ENCODE measurements at regions not wholly inside any gene's neighbourhood (a gene's known extent, or its start where the extent isn't known, plus 50 kb on each side); places are given as distances from the start of the nearest gene placed in this dataset.

GRCh38 chr5:6011199-6011598 is 367.1 kb downstream of the MED10 start:
- no peak overlapping the region for H3K9ac ChIP-seq (ENCODE audit: low read depth in 1 of 3, low read length in 3 of 3)
- H3K36me3 ChIP-seq (ENCODE audit: control insufficient read depth in 3 of 3, insufficient read depth in 3 of 3, low read length in 3 of 3) = no peaks in the 10 kb centered on the region
- no peaks in the 10 kb centered on the region for H3K27me3 ChIP-seq (ENCODE audit: control insufficient read depth in 3 of 3, insufficient read depth in 3 of 3, low read length in 3 of 3)
- H3K9me3 ChIP-seq (ENCODE audit: control insufficient read depth in 3 of 3, low read length in 3 of 3) = no peaks in the 10 kb centered on the region
- no peaks in the 10 kb centered on the region for H3K4me1 ChIP-seq (ENCODE audit: control insufficient read depth in 3 of 3, insufficient read depth in 3 of 3, low read length in 3 of 3)
- no peak overlapping the region for H3K27ac ChIP-seq (ENCODE audit: low read depth, low read length)
- no peak overlapping the region for H3K4me3 ChIP-seq (ENCODE audit: low read length in 3 of 3)

- Histone ChIP-seq H3K27me3 (ENCODE audit: control insufficient read depth in 3 of 3, insufficient read depth in 3 of 3, low read length in 3 of 3) (peaks cover 0 to 7% (median 0%) of the 10 kb centered on the region in 3 donors), H3K4me3 (ENCODE audit: low read length in 3 of 3) (no peak overlapping the region), H3K4me1 (ENCODE audit: control insufficient read depth in 3 of 3, insufficient read depth in 3 of 3, low read length in 3 of 3) (no peaks in the 10 kb centered on the region), H3K9ac (ENCODE audit: low read depth in 1 of 3, low read length in 3 of 3) (no peak overlapping the region), H3K36me3 (ENCODE audit: control insufficient read depth in 3 of 3, insufficient read depth in 3 of 3, low read length in 3 of 3) (no peaks in the 10 kb centered on the region), H3K27ac (ENCODE audit: low read depth, low read length) (no peak overlapping the region), H3K9me3 (ENCODE audit: control insufficient read depth in 3 of 3, low read length in 3 of 3) (no peaks in the 10 kb centered on the region)
These were observed 371.5 kb downstream of the MED10 start for GRCh38 chr5:6006838-6007314.

DNA sequence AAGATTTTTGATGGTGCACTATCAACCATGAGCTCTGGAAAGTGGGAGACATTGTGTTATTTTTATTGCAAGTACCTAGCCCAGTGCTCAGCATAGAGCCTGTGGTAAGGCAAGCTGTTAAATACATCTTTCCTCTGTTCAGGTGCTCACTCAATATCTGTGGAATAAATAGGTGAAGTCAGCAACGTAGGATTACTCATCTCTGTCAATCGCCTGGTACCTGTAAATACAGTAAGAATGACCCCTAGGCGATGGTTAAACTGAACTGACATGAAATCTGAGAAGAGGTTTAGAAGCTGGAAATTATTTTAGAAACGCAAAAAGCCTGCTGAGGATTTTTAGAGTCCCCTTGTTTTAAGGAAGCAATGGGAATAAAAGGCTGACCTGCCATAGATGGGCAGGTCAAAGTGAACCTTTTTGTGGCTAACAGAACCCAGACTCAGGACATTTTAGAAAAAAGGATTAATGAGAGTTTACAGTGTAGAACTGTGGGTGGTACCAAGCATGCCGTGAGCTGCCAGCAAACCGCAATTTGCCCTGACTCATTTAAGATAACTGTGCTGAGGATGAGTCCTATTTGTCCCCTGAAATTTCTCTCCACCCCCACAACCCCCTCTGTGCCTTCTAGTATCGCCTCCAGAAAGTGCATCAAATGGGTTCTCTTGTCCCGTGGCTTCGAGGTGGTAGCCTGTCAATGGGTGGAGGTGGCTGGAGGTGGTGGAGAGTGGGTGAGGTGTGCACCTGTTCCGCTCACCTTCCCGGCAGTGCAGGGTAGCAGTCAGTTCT is 375.1 kb downstream of the MED10 start:
- Histone ChIP-seq H3K27ac (ENCODE audit: low read depth, low read length) (no peak overlapping the region), H3K4me1 (ENCODE audit: control insufficient read depth in 3 of 3, insufficient read depth in 3 of 3, low read length in 3 of 3) (no peaks in the 10 kb centered on the region), H3K27me3 (ENCODE audit: control insufficient read depth in 3 of 3, insufficient read depth in 3 of 3, low read length in 3 of 3) (peaks cover 0 to 11% (median 0%) of the 10 kb centered on the region in 3 donors), H3K4me3 (ENCODE audit: low read length in 3 of 3) (no peak overlapping the region), H3K36me3 (ENCODE audit: control insufficient read depth in 3 of 3, insufficient read depth in 3 of 3, low read length in 3 of 3) (no peaks in the 10 kb centered on the region), H3K9ac (ENCODE audit: low read depth in 1 of 3, low read length in 3 of 3) (no peak overlapping the region), H3K9me3 (ENCODE audit: control insufficient read depth in 3 of 3, low read length in 3 of 3) (no peaks in the 10 kb centered on the region)

DNA sequence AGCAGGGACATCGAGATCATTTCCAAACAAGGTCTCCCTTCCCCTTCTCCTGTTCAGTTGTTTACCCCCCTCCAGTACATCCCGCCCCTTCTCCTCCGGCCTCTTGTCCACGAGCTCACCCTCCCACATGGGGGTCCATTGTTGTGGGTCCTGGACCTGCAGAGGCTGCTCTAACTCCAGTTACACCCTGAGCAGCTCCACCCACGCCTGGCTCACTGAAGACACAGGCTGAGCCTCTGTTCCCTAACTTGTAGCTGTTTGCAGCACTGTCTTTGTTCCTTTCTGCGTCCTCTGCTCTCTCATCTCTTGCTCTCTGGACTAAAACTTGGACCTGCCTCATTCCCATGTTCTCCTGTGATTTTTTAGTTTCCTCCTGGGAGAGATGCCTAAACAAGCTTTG is 377.5 kb downstream of the MED10 start:
- Histone ChIP-seq H3K27me3 (ENCODE audit: control insufficient read depth in 3 of 3, insufficient read depth in 3 of 3, low read length in 3 of 3) (peaks cover 0 to 11% (median 0%) of the 10 kb centered on the region in 3 donors), H3K4me1 (ENCODE audit: control insufficient read depth in 3 of 3, insufficient read depth in 3 of 3, low read length in 3 of 3) (no peaks in the 10 kb centered on the region), H3K9ac (ENCODE audit: low read depth in 1 of 3, low read length in 3 of 3) (no peak overlapping the region)

DNA sequence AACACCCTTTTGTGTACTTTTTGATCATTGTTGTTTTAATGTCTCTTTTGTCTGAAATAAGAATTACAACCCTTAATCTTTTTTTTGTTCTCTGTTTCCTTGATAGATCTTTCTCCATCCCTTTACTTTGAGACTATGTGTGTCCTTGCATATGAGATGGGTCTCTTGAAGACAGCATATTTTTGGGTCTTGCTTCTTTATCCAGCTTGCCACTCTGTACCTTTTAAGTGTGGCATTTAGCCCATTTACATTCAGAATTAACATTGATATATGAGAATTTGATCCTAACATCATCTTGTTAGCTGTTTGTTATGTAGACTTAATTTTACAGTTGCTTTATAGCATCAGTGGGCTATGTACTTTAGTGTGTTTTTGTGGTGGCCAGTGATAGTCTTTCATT is 382.5 kb downstream of the MED10 start:
- no peak overlapping the region for H3K9ac ChIP-seq (ENCODE audit: low read depth in 1 of 3, low read length in 3 of 3)
- no peaks in the 10 kb centered on the region for H3K36me3 ChIP-seq (ENCODE audit: control insufficient read depth in 3 of 3, insufficient read depth in 3 of 3, low read length in 3 of 3)
- H3K9me3 ChIP-seq (ENCODE audit: control insufficient read depth in 3 of 3, low read length in 3 of 3) = peaks cover 0 to 16% (median 2%) of the 10 kb centered on the region in 3 donors
- no peak overlapping the region for H3K4me3 ChIP-seq (ENCODE audit: low read length in 3 of 3)
- H3K27me3 ChIP-seq (ENCODE audit: control insufficient read depth in 3 of 3, insufficient read depth in 3 of 3, low read length in 3 of 3) = peaks cover 0 to under 1% (median 0%) of the 10 kb centered on the region in 3 donors
- H3K4me1 ChIP-seq (ENCODE audit: control insufficient read depth in 3 of 3, insufficient read depth in 3 of 3, low read length in 3 of 3) = no peaks in the 10 kb centered on the region
- no peak overlapping the region for H3K27ac ChIP-seq (ENCODE audit: low read depth, low read length)

More for the DNA sequence above, 377.5 kb downstream of the MED10 start:
- Histone ChIP-seq H3K27ac (ENCODE audit: low read depth, low read length) (no peak overlapping the region), H3K4me3 (ENCODE audit: low read length in 3 of 3) (no peak overlapping the region), H3K9me3 (ENCODE audit: control insufficient read depth in 3 of 3, low read length in 3 of 3) (peaks cover 0 to 4% (median 2%) of the 10 kb centered on the region in 3 donors), H3K36me3 (ENCODE audit: control insufficient read depth in 3 of 3, insufficient read depth in 3 of 3, low read length in 3 of 3) (no peaks in the 10 kb centered on the region)

- Histone ChIP-seq H3K27me3 (ENCODE audit: control insufficient read depth in 3 of 3, insufficient read depth in 3 of 3, low read length in 3 of 3) (peaks cover 0 to 5% (median 0%) of the 10 kb centered on the region in 3 donors), H3K36me3 (ENCODE audit: control insufficient read depth in 3 of 3, insufficient read depth in 3 of 3, low read length in 3 of 3) (no peaks in the 10 kb centered on the region), H3K4me1 (ENCODE audit: control insufficient read depth in 3 of 3, insufficient read depth in 3 of 3, low read length in 3 of 3) (no peaks in the 10 kb centered on the region), H3K9ac (ENCODE audit: low read depth in 1 of 3, low read length in 3 of 3) (no peak overlapping the region), H3K9me3 (ENCODE audit: control insufficient read depth in 3 of 3, low read length in 3 of 3) (no peaks in the 10 kb centered on the region), H3K4me3 (ENCODE audit: low read length in 3 of 3) (no peak overlapping the region), H3K27ac (ENCODE audit: low read depth, low read length) (no peak overlapping the region)
These were observed 391.7 kb downstream of the MED10 start for GRCh38 chr5:5986492-5987178.

DNA sequence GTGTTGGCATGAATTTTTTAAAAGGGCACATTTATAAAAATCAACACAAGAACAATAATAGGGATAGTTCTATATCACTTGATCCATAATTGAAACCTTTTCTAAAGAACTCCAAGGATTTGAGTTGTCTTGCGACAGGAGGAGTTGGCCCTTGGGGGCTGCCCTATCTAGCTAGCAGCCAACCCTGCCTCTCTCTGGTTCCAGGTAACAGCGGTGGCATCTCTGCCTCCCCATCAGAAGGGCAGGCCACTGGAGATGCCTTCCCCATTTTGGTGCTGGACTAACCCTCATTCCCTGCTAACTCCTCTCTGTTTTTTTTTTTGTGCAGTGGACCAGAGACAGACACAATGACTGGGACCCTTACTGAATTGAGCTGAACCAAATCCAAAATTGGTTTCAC is 393.0 kb downstream of the MED10 start:
- H3K4me3 ChIP-seq (ENCODE audit: low read length in 3 of 3) = no peak overlapping the region
- H3K4me1 ChIP-seq (ENCODE audit: control insufficient read depth in 3 of 3, insufficient read depth in 3 of 3, low read length in 3 of 3) = peaks cover 0 to 2% (median 0%) of the 10 kb centered on the region in 3 donors
- H3K9me3 ChIP-seq (ENCODE audit: control insufficient read depth in 3 of 3, low read length in 3 of 3) = no peaks in the 10 kb centered on the region
- no peak overlapping the region for H3K9ac ChIP-seq (ENCODE audit: low read depth in 1 of 3, low read length in 3 of 3)
- H3K36me3 ChIP-seq (ENCODE audit: control insufficient read depth in 3 of 3, insufficient read depth in 3 of 3, low read length in 3 of 3) = no peaks in the 10 kb centered on the region
- H3K27me3 ChIP-seq (ENCODE audit: control insufficient read depth in 3 of 3, insufficient read depth in 3 of 3, low read length in 3 of 3) = peaks cover 0 to 6% (median 0%) of the 10 kb centered on the region in 3 donors
- H3K27ac ChIP-seq (ENCODE audit: low read depth, low read length) = no peak overlapping the region

DNA sequence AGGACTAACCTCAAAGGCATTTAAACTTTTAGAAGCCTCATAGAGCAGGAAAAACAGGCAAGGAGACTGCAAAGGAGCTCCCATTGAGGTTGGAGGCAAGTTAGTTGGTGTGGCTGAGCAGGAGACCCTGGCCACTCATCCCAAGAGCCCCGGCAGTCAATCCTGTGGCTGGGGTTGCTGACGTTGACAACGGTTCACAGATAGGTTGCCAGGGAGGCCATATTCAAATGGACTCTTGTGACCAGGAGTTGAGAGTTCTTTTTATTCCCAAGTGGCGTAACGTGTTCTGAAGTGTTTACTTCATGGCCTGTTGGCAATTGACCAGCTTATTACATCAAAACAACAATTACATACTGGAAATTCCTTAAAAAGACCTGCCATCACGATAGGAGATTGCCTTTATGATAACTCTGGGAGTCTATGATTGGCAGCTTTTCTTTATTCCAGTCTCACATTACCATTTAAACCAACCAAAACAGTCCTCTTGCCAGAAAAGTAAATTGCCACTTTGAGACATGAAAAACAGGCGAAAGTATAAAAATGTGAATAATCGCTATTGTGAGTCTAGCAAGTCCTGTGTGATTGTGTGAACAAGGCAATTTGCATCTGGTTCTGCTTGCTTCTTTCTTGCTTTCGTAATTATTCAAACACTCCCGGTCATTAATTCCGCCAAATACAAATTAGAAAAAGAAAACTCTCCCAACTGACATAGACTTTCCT is 394.9 kb downstream of the MED10 start:
- Histone ChIP-seq H3K27ac (ENCODE audit: low read depth, low read length) (no peak overlapping the region), H3K9me3 (ENCODE audit: control insufficient read depth in 3 of 3, low read length in 3 of 3) (no peaks in the 10 kb centered on the region), H3K4me1 (ENCODE audit: control insufficient read depth in 3 of 3, insufficient read depth in 3 of 3, low read length in 3 of 3) (peaks cover 0 to 6% (median 4%) of the 10 kb centered on the region in 3 donors), H3K4me3 (ENCODE audit: low read length in 3 of 3) (no peak overlapping the region), H3K9ac (ENCODE audit: low read depth in 1 of 3, low read length in 3 of 3) (no peak overlapping the region), H3K27me3 (ENCODE audit: control insufficient read depth in 3 of 3, insufficient read depth in 3 of 3, low read length in 3 of 3) (peaks cover 0 to 3% (median 0%) of the 10 kb centered on the region in 3 donors), H3K36me3 (ENCODE audit: control insufficient read depth in 3 of 3, insufficient read depth in 3 of 3, low read length in 3 of 3) (no peaks in the 10 kb centered on the region)

- H3K36me3 ChIP-seq (ENCODE audit: control insufficient read depth in 3 of 3, insufficient read depth in 3 of 3, low read length in 3 of 3) = no peaks in the 10 kb centered on the region
- H3K9ac ChIP-seq (ENCODE audit: low read depth in 1 of 3, low read length in 3 of 3) = no peak overlapping the region
- peaks cover 0 to 3% (median 0%) of the 10 kb centered on the region in 3 donors for H3K27me3 ChIP-seq (ENCODE audit: control insufficient read depth in 3 of 3, insufficient read depth in 3 of 3, low read length in 3 of 3)
- H3K4me1 ChIP-seq (ENCODE audit: control insufficient read depth in 3 of 3, insufficient read depth in 3 of 3, low read length in 3 of 3) = peaks cover 0 to 6% (median 4%) of the 10 kb centered on the region in 3 donors
- no peak overlapping the region for H3K27ac ChIP-seq (ENCODE audit: low read depth, low read length)
- no peaks in the 10 kb centered on the region for H3K9me3 ChIP-seq (ENCODE audit: control insufficient read depth in 3 of 3, low read length in 3 of 3)
- H3K4me3 ChIP-seq (ENCODE audit: low read length in 3 of 3) = no peak overlapping the region
These were observed 396.8 kb downstream of the MED10 start for GRCh38 chr5:5981562-5981961.

Measured in skeletal muscle tissue (tissue), 3 donors.